ENCODE measurements at regions not wholly inside any gene's neighbourhood (a gene's known extent, or its start where the extent isn't known, plus 50 kb on each side); places are given as distances from the start of the nearest gene placed in this dataset.
"Not testable (repeated sequence)": the region's sequence is repeated elsewhere in the genome, so short reads cannot be mapped to it uniquely, and the experiment has no call there.

GRCh38 chr7:25700141-25700540 lies 451.9 kb upstream of the NFE2L3 start:
- not testable (repeated sequence) for DNase-seq

- DNase-seq = no peak
These were observed 447.6 kb upstream of the NFE2L3 start for GRCh38 chr7:25704413-25704812.

GRCh38 chr7:25706764-25707163 lies 445.2 kb upstream of the NFE2L3 start:
- no peak for DNase-seq

- no peak for DNase-seq
These were observed 444.0 kb upstream of the NFE2L3 start for GRCh38 chr7:25707768-25708620.

- DNase-seq = no peak
These were observed 441.0 kb upstream of the NFE2L3 start for GRCh38 chr7:25710959-25711358.

GRCh38 chr7:25711940-25712339 lies 440.1 kb upstream of the NFE2L3 start:
- DNase-seq = no peak

- no peak for DNase-seq
These were observed 439.5 kb upstream of the NFE2L3 start for GRCh38 chr7:25712500-25712899.

GRCh38 chr7:25714013-25714412 lies 438.0 kb upstream of the NFE2L3 start:
- DNase-seq = no peak

- no peak for DNase-seq
These were observed 435.6 kb upstream of the NFE2L3 start for GRCh38 chr7:25716421-25716820.

- no peak for DNase-seq
These were observed 433.4 kb upstream of the NFE2L3 start for GRCh38 chr7:25718596-25718995.

GRCh38 chr7:25719190-25719896 lies 432.7 kb upstream of the NFE2L3 start:
- DNase-seq = no peak

GRCh38 chr7:25720427-25720826 lies 431.6 kb upstream of the NFE2L3 start:
- peak in 2 of 51 donors; percentile 1 to 13 for DNase-seq

- peak in 3 of 51 donors; percentile 2 to 25 (median 12) for DNase-seq
These were observed 429.1 kb upstream of the NFE2L3 start for GRCh38 chr7:25722856-25723255.

GRCh38 chr7:25725451-25725850 lies 426.5 kb upstream of the NFE2L3 start:
- no peak for DNase-seq

- no peak for DNase-seq
These were observed 425.7 kb upstream of the NFE2L3 start for GRCh38 chr7:25726170-25726780.

GRCh38 chr7:25726781-25727311 lies 425.2 kb upstream of the NFE2L3 start:
- DNase-seq = no peak

- no peak for DNase-seq
These were observed 424.6 kb upstream of the NFE2L3 start for GRCh38 chr7:25727446-25727845.

GRCh38 chr7:25727876-25728275 lies 424.1 kb upstream of the NFE2L3 start:
- DNase-seq = no peak

- DNase-seq = no peak
These were observed 420.7 kb upstream of the NFE2L3 start for GRCh38 chr7:25731068-25731845.

- no peak for DNase-seq
These were observed 420.2 kb upstream of the NFE2L3 start for GRCh38 chr7:25731846-25732245.

GRCh38 chr7:25732766-25733217 lies 419.2 kb upstream of the NFE2L3 start:
- no peak for DNase-seq
